HCT116 (cell line): ENCODE measurements at regions not wholly inside any gene's neighbourhood (a gene's known extent, or its start where the extent isn't known, plus 50 kb on each side); places are given as distances from the start of the nearest gene placed in this dataset.

Source experiments
- ATAC-seq: fragments of 200-7000 bp; cut with Tn5 transposase; 2 replicates; pipeline ENCODE4 v1.9.1; 2020; ENCODE audit warnings: mild to moderate bottlenecking, moderate library complexity
- BruUV-seq: library from RNA; stranded (reverse); fragments of 400-500 nt; replicated peaks from 2 replicates; lab custom pipeline; 2021; lab: Mats Ljungman, UMichigan
- CTCF ChIA-PET: fragments of 300-600 bp; sonication (Branson Sonifier 250); formaldehyde crosslinking; loops from one replicate; lab custom pipeline; 2021; ENCODE audit warnings: antibody characterized with exemption; lab: Charles Lee
- POLR2A ChIA-PET: fragments of 300-600, 350-600 bp; sonication (Branson Sonifier 250); formaldehyde crosslinking; loops from one replicate; lab custom pipeline; 2021; ENCODE audit warnings: antibody characterized with exemption; lab: Charles Lee
- RAD21 ChIA-PET, 2 experiments: fragments of 300-600 bp; sonication (Branson Sonifier 250); formaldehyde crosslinking; loops; one replicate each; lab custom pipeline; 2023; ENCODE audit warnings: low total read pairs in 2 of 2; ENCODE audit not compliant: uncharacterized antibody in 2 of 2, unreplicated experiment in 2 of 2, low non-redundant PET in 1 of 2; lab: Charles Lee
- DNase-seq: peaks from one replicate; pipeline ENCODE4 v3.0.0-alpha.2; 2010; ENCODE audit warnings: low read depth, low spot score
- H2AFZ ChIP-seq: fragments of 200-600 bp; shearing (Covaris generic), sonication (generic); 2 replicates; pipeline ENCODE4 v1.6.1; 2017; ENCODE audit warnings: low read depth, mixed run types, mixed read lengths, antibody characterized with exemption, low read length; ENCODE audit not compliant: poor library complexity, severe bottlenecking
- H3K27ac ChIP-seq: 2 replicates; pipeline ENCODE4 v1.5.1; 2012; ENCODE audit warnings: low read depth, low read length
- H3K27me3 ChIP-seq: fragments of 200-600 bp; sonication (generic); 2 replicates; pipeline ENCODE4 v1.6.1; 2016; ENCODE audit warnings: mixed run types, low read length, mixed read lengths; ENCODE audit not compliant: insufficient read depth
- H3K36me3 ChIP-seq, 2 experiments: fragments of 200-500 bp in 1 of 2; fragments of 200-600 bp in 1 of 2; sonication (Bioruptor generic) in 1 of 2; sonication (generic) in 1 of 2; 2 replicates each; pipeline versions ENCODE4 v1.5.1 to v1.6.1; 2014 to 2016; ENCODE audit warnings: low read length in 2 of 2, inconsistent platforms in 1 of 2, mixed read lengths in 1 of 2, mixed run types in 1 of 2; ENCODE audit not compliant: insufficient read depth in 2 of 2, control insufficient read depth in 1 of 2
- H3K4me1 ChIP-seq, 2 experiments: fragments of 200-600 bp in 1 of 2; sonication (generic) in 1 of 2; 2 replicates each; pipeline versions ENCODE4 v1.5.1 to v1.6.1; 2012 to 2017; ENCODE audit warnings: low read length in 2 of 2, inconsistent platforms in 1 of 2, mild to moderate bottlenecking in 1 of 2, mixed read lengths in 1 of 2, mixed run types in 1 of 2, moderate library complexity in 1 of 2; ENCODE audit not compliant: insufficient read depth in 2 of 2, control insufficient read depth in 1 of 2
- H3K4me2 ChIP-seq: fragments of 200-600 bp; sonication (generic); 2 replicates; pipeline ENCODE4 v1.6.1; 2017; ENCODE audit warnings: mixed run types, low read length, mixed read lengths
- H3K4me3 ChIP-seq, 2 experiments: fragments of 200-600 bp in 1 of 2; sonication (generic) in 1 of 2; replicated peaks in 1 of 2; 2 replicates each; pipeline ENCODE4 v1.5.1; 2011 to 2016; ENCODE audit warnings: low read length in 2 of 2, control low read depth in 1 of 2, low read depth in 1 of 2, mild to moderate bottlenecking in 1 of 2, mixed read lengths in 1 of 2, mixed run types in 1 of 2
- H3K79me2 ChIP-seq: fragments of 200-600 bp; sonication (generic); 2 replicates; pipeline ENCODE4 v1.6.1; 2017; ENCODE audit warnings: mild to moderate bottlenecking, mixed run types, low read length, moderate library complexity, mixed read lengths; ENCODE audit not compliant: insufficient read depth
- H3K9ac ChIP-seq: fragments of 200-600 bp; sonication (generic); 2 replicates; pipeline ENCODE4 v1.6.1; 2016; ENCODE audit warnings: low read length, mixed read lengths
- H3K9me2 ChIP-seq: fragments of 200-600 bp; sonication (generic), shearing (Covaris generic); 2 replicates; pipeline ENCODE4 v1.6.1; 2017; ENCODE audit warnings: mixed run types, mild to moderate bottlenecking, moderate library complexity; ENCODE audit not compliant: insufficient read depth
- H3K9me3 ChIP-seq, 2 experiments: fragments of 200-500 bp in 1 of 2; fragments of 200-600 bp in 1 of 2; sonication (Bioruptor generic) in 1 of 2; sonication (generic) in 1 of 2; 2 replicates each; pipeline ENCODE4 v1.6.1; 2014 to 2017; ENCODE audit warnings: low read length in 2 of 2, mixed read lengths in 2 of 2, inconsistent platforms in 1 of 2, low read depth in 1 of 2, mild to moderate bottlenecking in 1 of 2, mixed run types in 1 of 2, moderate library complexity in 1 of 2; ENCODE audit not compliant: control insufficient read depth in 1 of 2, insufficient read depth in 1 of 2
- H4K20me1 ChIP-seq: fragments of 200-600 bp; sonication (generic), shearing (Covaris generic); 2 replicates; pipeline ENCODE4 v1.6.1; 2017; ENCODE audit warnings: mixed run types, mild to moderate bottlenecking, moderate library complexity; ENCODE audit not compliant: insufficient read depth
- CBX3 ChIP-seq: IDR thresholded peaks from 2 replicates; pipeline ENCODE4 v1.6.1; 2012; ENCODE audit warnings: low read depth
- CEBPB ChIP-seq: IDR thresholded peaks from 2 replicates; pipeline ENCODE4 v1.6.1; 2012; ENCODE audit warnings: low read depth
- EGR1 ChIP-seq: IDR thresholded peaks from 2 replicates; pipeline ENCODE4 v1.6.1; 2012; ENCODE audit warnings: low read depth
- ELF1 ChIP-seq: IDR thresholded peaks from 2 replicates; pipeline ENCODE4 v1.6.1; 2012; ENCODE audit warnings: low read depth, borderline replicate concordance
- EZH2 ChIP-seq: fragments of 200-600 bp; sonication (generic); IDR thresholded peaks from 2 replicates; pipeline ENCODE4 v1.6.1; 2017; ENCODE audit warnings: antibody characterized with exemption, mixed run types
- EZH2phosphoT487 ChIP-seq: fragments of 200-600 bp; IDR thresholded peaks from 2 replicates; pipeline ENCODE4 v1.6.1; 2018; ENCODE audit warnings: antibody characterized with exemption, borderline replicate concordance
- FOSL1 ChIP-seq: IDR thresholded peaks from 2 replicates; pipeline ENCODE4 v1.6.1; 2012; ENCODE audit warnings: low read depth
- JUND ChIP-seq: IDR thresholded peaks from 2 replicates; pipeline ENCODE4 v1.6.1; 2012
- MAX ChIP-seq: IDR thresholded peaks from 2 replicates; pipeline ENCODE4 v1.6.1; 2012
- POLR2A ChIP-seq: IDR thresholded peaks from 2 replicates; pipeline ENCODE4 v1.7.0; 2011; ENCODE audit warnings: borderline replicate concordance; ENCODE audit not compliant: insufficient read depth, insufficient read length; ENCODE audit errors: extremely low read depth
- POLR2AphosphoS5 ChIP-seq: IDR thresholded peaks from 2 replicates; pipeline ENCODE4 v1.6.1; 2011; ENCODE audit warnings: mild to moderate bottlenecking, low read depth, low read length, moderate library complexity
- RAD21 ChIP-seq: IDR thresholded peaks from 2 replicates; pipeline ENCODE4 v1.6.1; 2012; ENCODE audit warnings: low read depth, mild to moderate bottlenecking
- SIN3A ChIP-seq: IDR thresholded peaks from 2 replicates; pipeline ENCODE4 v1.6.1; 2012; ENCODE audit warnings: low read depth
- SRF ChIP-seq: IDR thresholded peaks from 2 replicates; pipeline ENCODE4 v1.6.1; 2012; ENCODE audit warnings: low read depth
- TCF7L2 ChIP-seq: IDR thresholded peaks from 2 replicates; pipeline ENCODE4 v1.7.0; 2011; ENCODE audit warnings: borderline replicate concordance, inconsistent platforms; ENCODE audit not compliant: insufficient read depth, insufficient read length; ENCODE audit errors: extremely low read depth
- YY1 ChIP-seq: IDR thresholded peaks from 2 replicates; pipeline ENCODE4 v1.6.1; 2011; ENCODE audit warnings: low read length, low read depth, moderate library complexity, mild to moderate bottlenecking; ENCODE audit not compliant: insufficient replicate concordance; ENCODE audit errors: extremely low read depth
- ZNF274 ChIP-seq: fragments of 200-500 bp; sonication (Bioruptor generic); IDR thresholded peaks from 2 replicates; pipeline ENCODE4 v1.6.1; 2014; ENCODE audit warnings: mild to moderate bottlenecking, low read depth, low read length, inconsistent platforms
- intact Hi-C: fragments of 100-400 bp; cut with micrococcal nuclease; formaldehyde crosslinking; loops from 2 replicates; pipeline ENCODE4 v1.10.0; 2022
- TF ChIP-seq, protein P1 (sequence below): IDR thresholded peaks from 2 replicates; pipeline ENCODE4 v1.6.1; 2011; ENCODE audit warnings: mild to moderate bottlenecking, low read length, moderate library complexity; ENCODE audit not compliant: insufficient replicate concordance; ENCODE audit errors: extremely low read depth

GRCh38 chr18:40642692-40643229 is 1312.3 kb upstream of the PIK3C3 start:
- Histone ChIP-seq H3K4me2 (no peak overlapping the region), H3K27ac (no peak overlapping the region), H3K4me1 (no peaks in the 10 kb centered on the region), H3K79me2 (no peaks in the 10 kb centered on the region), H4K20me1 (no peaks in the 10 kb centered on the region), H3K9me3 (peaks cover 4 to 6% of the 10 kb centered on the region in 2 experiments; a peak in 2 of 4 replicates), H2AFZ (no peak overlapping the region), H3K9ac (no peak overlapping the region), H3K36me3 (no peaks in the 10 kb centered on the region), H3K27me3 (no peaks in the 10 kb centered on the region), H3K9me2 (no peaks in the 10 kb centered on the region), H3K4me3 (no peak overlapping the region)
- CTCF ChIA-PET = no interaction called here
- POLR2A ChIA-PET = no interaction called here
- RAD21 ChIA-PET = no interaction called here
- TF ChIP-seq JUND (no peak), ELF1 (no peak), RAD21 (no peak), EGR1 (no peak), POLR2A (no peak), POLR2AphosphoS5 (no peak), YY1 (no peak), EZH2phosphoT487 (no peak), FOSL1 (no peak), TCF7L2 (no peak), MAX (no peak), CEBPB (no peak), SIN3A (no peak), SRF (no peak), EZH2 (no peak), ZNF274 (no peak), CBX3 (no peak)
- TF ChIP-seq, protein P1, sequence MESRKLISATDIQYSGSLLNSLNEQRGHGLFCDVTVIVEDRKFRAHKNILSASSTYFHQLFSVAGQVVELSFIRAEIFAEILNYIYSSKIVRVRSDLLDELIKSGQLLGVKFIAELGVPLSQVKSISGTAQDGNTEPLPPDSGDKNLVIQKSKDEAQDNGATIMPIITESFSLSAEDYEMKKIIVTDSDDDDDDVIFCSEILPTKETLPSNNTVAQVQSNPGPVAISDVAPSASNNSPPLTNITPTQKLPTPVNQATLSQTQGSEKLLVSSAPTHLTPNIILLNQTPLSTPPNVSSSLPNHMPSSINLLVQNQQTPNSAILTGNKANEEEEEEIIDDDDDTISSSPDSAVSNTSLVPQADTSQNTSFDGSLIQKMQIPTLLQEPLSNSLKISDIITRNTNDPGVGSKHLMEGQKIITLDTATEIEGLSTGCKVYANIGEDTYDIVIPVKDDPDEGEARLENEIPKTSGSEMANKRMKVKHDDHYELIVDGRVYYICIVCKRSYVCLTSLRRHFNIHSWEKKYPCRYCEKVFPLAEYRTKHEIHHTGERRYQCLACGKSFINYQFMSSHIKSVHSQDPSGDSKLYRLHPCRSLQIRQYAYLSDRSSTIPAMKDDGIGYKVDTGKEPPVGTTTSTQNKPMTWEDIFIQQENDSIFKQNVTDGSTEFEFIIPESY = no peak
- ATAC-seq = no peak
- DNase-seq = no peak
- no TSS peak for BruUV-seq
- intact Hi-C loops = no loop called here
